ENCODE measurements at regions not wholly inside any gene's neighbourhood (a gene's known extent, or its start where the extent isn't known, plus 50 kb on each side); places are given as distances from the start of the nearest gene placed in this dataset.
"Not testable (repeated sequence)": the region's sequence is repeated elsewhere in the genome, so short reads cannot be mapped to it uniquely, and the experiment has no call there.

GRCh38 chr18:41077076-41077475 lies 878.0 kb upstream of the PIK3C3 start:
- no peak for DNase-seq (ENCODE audit: low read depth in 4 of 4, low spot score in 2 of 4)

GRCh38 chr18:41075212-41075611 lies 879.8 kb upstream of the PIK3C3 start:
- no peak for DNase-seq (ENCODE audit: low read depth in 4 of 4, low spot score in 2 of 4)

- no peak for DNase-seq (ENCODE audit: low read depth in 4 of 4, low spot score in 2 of 4)
Observed at GRCh38 chr18:41073372-41073954, 881.6 kb upstream of the PIK3C3 start.

GRCh38 chr18:41072946-41073345 lies 882.1 kb upstream of the PIK3C3 start:
- no peak for DNase-seq (ENCODE audit: low read depth in 4 of 4, low spot score in 2 of 4)

- no peak for DNase-seq (ENCODE audit: low read depth in 4 of 4, low spot score in 2 of 4)
Observed at GRCh38 chr18:41071826-41072225, 883.2 kb upstream of the PIK3C3 start.

- no peak for DNase-seq (ENCODE audit: low read depth in 4 of 4, low spot score in 2 of 4)
Observed at GRCh38 chr18:41069167-41069566, 885.9 kb upstream of the PIK3C3 start.

- DNase-seq (ENCODE audit: low read depth in 4 of 4, low spot score in 2 of 4): no peak
Observed at GRCh38 chr18:41064916-41065315, 890.1 kb upstream of the PIK3C3 start.

GRCh38 chr18:41060967-41061366 lies 894.1 kb upstream of the PIK3C3 start:
- no peak for DNase-seq (ENCODE audit: low read depth in 4 of 4, low spot score in 2 of 4)

- DNase-seq (ENCODE audit: low read depth in 4 of 4, low spot score in 2 of 4): no peak
Observed at GRCh38 chr18:41059126-41059415, 896.0 kb upstream of the PIK3C3 start.

GRCh38 chr18:41058351-41059125 lies 896.5 kb upstream of the PIK3C3 start:
- no peak for DNase-seq (ENCODE audit: low read depth in 4 of 4, low spot score in 2 of 4)

GRCh38 chr18:41052625-41053024 lies 902.4 kb upstream of the PIK3C3 start:
- no peak for DNase-seq (ENCODE audit: low read depth in 4 of 4, low spot score in 2 of 4)

GRCh38 chr18:41046250-41046649 lies 908.8 kb upstream of the PIK3C3 start:
- DNase-seq (ENCODE audit: low read depth in 4 of 4, low spot score in 2 of 4): not testable (repeated sequence)

- no peak for DNase-seq (ENCODE audit: low read depth in 4 of 4, low spot score in 2 of 4)
Observed at GRCh38 chr18:41043876-41044275, 911.2 kb upstream of the PIK3C3 start.

GRCh38 chr18:41042866-41043265 lies 912.2 kb upstream of the PIK3C3 start:
- DNase-seq (ENCODE audit: low read depth in 4 of 4, low spot score in 2 of 4): no peak

- DNase-seq (ENCODE audit: low read depth in 4 of 4, low spot score in 2 of 4): no peak
Observed at GRCh38 chr18:41038071-41038470, 917.0 kb upstream of the PIK3C3 start.

GRCh38 chr18:41036346-41036745 lies 918.7 kb upstream of the PIK3C3 start:
- no peak for DNase-seq (ENCODE audit: low read depth in 4 of 4, low spot score in 2 of 4)

- no peak for DNase-seq (ENCODE audit: low read depth in 4 of 4, low spot score in 2 of 4)
Observed at GRCh38 chr18:41034413-41034812, 920.6 kb upstream of the PIK3C3 start.

GRCh38 chr18:41025666-41026065 lies 929.4 kb upstream of the PIK3C3 start:
- DNase-seq (ENCODE audit: low read depth in 4 of 4, low spot score in 2 of 4): no peak

GRCh38 chr18:41024792-41025191 lies 930.2 kb upstream of the PIK3C3 start:
- DNase-seq (ENCODE audit: low read depth in 4 of 4, low spot score in 2 of 4): no peak

GRCh38 chr18:41022484-41022883 lies 932.5 kb upstream of the PIK3C3 start:
- no peak for DNase-seq (ENCODE audit: low read depth in 4 of 4, low spot score in 2 of 4)

- DNase-seq (ENCODE audit: low read depth in 4 of 4, low spot score in 2 of 4): no peak
Observed at GRCh38 chr18:41021089-41021488, 933.9 kb upstream of the PIK3C3 start.

GRCh38 chr18:41012194-41012593 lies 942.8 kb upstream of the PIK3C3 start:
- no peak for DNase-seq (ENCODE audit: low read depth in 4 of 4, low spot score in 2 of 4)

GRCh38 chr18:41009926-41010325 lies 945.1 kb upstream of the PIK3C3 start:
- no peak for DNase-seq (ENCODE audit: low read depth in 4 of 4, low spot score in 2 of 4)

Data from left renal cortex interstitium (tissue), 4 donors.